SHP77 (cell line): ENCODE measurements at regions not wholly inside any gene's neighbourhood (a gene's known extent, or its start where the extent isn't known, plus 50 kb on each side); places are given as distances from the start of the nearest gene placed in this dataset.
"Not testable (repeated sequence)": the region's sequence is repeated elsewhere in the genome, so short reads cannot be mapped to it uniquely, and the experiment has no call there.

ENCODE experiments used
- DNase-seq, 2 experiments: peaks; one replicate each; lab custom pipeline; 2025; lab: John Stamatoyannopoulos, UW

DNA sequence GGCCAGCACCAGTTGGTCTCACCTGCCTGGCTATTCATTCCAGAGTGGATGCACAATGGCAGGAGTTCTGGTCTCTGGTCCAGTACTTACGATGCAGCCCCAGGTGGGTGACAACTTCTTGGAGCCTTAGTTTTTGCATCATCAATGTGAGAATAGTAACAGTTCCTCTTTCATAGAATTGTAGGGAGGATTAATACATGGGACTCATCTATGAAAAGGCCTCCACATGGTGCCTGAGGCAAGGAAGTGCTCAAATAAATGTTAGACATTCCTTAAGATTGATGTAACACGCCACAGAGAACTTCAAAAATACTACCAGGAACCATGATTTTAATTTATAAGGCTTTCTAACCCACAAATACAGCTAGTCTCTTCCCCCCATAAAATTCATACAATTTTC, 120.1 kb upstream of the CHST15 start:
- DNase-seq, result no peak

DNA sequence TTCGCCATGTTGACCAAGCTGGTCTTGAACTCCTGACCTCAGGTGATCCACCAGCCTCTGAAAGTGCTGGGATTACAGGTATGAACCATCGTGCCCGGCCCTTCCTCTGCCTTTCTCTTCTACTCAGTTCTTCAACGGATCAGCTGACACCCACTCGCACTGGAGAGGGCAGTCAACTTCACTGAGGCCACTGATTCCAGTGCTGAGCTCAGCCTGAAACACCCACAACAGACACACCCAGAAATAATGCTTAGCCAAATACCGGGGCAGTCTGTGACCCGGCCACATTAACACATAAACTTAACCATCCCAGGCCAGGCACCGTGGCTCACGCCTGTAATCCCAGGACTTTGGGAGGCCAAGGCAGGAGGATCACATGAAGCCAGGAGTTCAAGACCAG, 119.3 kb upstream of the CHST15 start:
- DNase-seq, result no peak

DNA sequence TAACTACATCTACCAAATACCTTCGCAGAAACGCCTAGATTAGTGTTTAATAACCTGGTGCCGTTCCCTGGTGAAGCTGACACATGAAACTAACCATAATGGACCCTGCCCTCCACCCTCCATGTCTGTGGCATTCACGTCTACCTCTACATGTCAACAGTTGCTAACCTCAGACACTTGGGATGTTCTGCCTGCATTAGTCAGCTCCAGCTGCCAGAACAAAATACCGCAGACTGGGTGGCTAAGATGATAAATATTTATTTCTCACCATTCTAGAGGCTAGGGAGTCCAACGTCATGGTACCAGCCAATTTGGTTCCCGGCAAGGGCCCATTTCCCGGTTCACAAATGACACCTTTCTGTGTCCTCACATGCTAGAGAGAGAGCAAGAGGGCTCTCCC, 118.5 kb upstream of the CHST15 start:
- no peak for DNase-seq

DNA sequence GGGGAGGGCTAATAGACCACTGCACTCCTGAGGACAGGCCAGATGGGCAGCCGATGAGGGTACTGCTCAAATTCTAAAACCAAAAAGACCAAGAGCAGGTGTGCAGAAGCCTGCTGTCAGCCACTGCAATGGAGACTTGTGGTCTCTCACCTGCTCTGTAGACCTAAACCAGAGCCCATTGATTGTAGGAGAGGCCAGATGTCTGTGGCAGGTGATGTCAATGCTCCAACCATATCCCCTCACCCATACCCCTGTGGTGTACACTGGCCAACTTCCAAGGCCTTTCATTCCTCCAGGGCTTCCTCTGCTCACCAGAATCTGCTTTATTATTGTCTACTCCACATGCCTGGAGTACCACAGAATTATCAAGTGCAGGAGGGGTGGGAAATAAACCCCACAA, 116.9 kb upstream of the CHST15 start:
- peak; percentile 73 for DNase-seq

DNA sequence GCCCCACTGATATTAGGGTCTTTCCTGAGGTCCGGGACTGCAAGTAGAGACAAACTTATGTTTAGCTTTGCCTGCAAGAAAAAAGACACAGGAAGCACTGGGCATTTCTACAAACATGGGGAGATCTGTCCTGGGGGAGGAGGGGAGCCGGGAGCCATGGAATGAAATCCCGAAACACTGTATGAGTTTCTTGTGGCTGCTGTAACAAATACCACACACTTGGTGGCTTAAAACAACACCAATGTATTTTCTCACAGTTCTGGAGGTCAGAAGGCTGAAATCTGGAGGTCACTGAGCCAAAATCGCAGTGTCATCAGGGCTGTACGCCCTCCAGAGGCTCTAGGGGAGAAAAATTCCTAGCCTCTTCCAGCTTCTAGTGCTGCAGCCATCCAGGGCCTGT, 114.0 kb upstream of the CHST15 start:
- DNase-seq, result no peak

DNA sequence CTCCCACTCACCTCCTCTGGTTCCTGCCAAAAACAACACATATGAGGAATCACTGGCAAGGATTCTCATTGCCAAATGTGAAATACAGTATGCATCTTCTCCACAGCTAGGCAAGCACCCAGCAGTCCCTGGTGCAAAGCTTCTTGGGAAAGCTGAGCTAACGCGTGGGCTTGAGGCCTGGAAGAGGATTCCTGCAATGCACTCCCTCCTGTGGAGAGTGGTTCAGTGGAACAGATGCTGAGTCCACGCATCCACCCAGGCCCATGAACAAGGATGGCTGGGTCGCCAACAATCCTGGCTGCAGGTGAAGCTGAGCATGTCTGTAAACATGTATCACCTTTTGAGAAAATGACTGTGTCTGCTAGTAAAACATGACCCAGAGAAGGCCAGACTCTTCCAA, 113.2 kb upstream of the CHST15 start:
- no peak for DNase-seq

DNA sequence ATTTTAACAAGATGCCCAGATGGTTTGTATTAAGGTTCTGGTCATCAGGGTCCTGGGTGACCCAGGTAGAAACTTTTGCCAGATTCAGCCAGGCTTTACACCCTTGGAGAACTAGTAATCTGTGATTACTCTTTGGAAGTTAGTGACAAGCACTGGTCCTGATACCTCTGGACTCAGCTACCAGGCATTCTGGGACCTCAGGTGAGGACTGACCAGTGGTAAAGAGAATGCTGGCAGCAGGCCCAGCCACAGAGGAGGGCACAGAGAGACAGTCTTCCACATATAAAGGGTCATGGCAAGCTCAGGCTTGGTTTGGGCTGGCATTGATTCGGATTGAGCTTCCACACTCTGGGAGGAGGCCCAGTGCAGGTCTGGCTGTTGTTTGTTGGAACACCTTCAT, 112.0 kb upstream of the CHST15 start:
- no peak for DNase-seq

DNA sequence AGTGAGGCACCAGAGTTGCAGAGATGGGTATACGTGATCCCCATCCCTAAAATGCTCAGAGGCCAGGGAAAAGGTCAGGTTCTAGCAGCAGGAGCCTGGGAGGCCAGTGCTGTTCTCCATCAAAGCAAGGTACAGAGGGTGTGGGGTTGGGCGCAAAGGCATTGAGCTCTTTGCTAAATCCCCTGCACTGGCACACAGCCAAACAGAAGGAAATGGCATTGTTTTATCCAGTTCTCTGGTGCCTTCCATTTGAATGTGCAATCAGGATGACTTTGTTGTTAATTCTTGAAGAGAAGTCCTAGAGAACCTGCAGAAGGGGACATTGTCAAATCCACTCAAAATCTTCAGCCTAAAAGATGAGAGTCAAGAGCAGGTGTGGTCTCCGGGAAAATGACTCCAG, 111.3 kb upstream of the CHST15 start:
- DNase-seq, result no peak

DNA sequence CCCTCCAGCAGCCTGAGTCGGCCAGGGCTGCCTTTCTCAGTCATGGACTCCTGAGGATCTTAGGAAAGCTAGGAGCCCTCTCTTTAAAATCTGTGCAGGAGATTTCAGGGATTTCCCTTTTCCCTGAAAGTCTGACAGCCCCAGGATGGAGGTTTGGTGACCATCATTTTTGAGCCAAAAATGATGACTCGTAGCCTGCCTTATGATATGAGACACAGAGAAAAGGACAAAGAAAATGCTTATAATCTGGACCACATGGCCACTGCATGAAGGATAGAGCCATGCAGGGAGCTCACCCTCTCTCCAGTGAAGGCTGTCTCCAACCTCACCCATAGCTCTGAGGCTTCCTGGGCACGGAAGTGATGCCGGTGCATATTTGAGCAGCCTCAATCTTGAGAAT, 106.6 kb upstream of the CHST15 start:
- no peak for DNase-seq

DNA sequence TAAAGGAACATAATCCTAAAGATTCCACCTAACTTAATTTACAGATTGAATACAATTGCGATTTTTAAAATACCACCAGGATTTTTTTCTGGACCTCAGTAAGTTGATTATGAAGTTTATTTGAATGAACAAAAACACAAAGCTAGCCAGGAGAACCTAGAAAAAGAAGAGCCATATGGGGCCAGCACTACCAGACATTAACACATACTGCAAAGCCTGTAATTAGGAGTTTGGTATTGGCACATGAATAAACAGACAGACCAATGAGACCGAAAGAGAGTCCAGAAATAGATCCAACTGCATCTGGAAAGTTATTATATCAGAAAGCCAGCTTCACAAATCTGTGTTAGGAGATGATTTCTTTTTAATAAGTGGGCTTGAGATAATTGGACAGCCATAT, 105.5 kb upstream of the CHST15 start:
- DNase-seq, result no peak

DNA sequence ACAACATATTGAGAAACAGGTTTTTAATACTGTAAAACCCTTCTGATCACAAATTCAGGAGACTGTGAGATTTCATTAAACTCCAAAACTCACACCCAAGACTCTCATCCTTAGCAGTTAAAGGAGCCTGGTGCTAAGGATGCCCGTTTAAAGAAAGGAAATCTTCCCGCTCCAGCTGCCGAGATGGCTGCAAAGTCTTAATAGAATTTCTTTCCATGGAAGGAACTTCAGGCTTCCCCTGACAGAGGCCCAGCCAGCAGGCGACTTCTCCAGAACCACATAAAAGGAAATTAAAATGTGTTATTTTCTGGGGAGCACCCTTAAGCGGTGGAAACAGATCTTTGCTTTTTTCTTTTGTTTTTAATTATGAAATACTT, 104.7 kb upstream of the CHST15 start:
- no peak for DNase-seq

DNA sequence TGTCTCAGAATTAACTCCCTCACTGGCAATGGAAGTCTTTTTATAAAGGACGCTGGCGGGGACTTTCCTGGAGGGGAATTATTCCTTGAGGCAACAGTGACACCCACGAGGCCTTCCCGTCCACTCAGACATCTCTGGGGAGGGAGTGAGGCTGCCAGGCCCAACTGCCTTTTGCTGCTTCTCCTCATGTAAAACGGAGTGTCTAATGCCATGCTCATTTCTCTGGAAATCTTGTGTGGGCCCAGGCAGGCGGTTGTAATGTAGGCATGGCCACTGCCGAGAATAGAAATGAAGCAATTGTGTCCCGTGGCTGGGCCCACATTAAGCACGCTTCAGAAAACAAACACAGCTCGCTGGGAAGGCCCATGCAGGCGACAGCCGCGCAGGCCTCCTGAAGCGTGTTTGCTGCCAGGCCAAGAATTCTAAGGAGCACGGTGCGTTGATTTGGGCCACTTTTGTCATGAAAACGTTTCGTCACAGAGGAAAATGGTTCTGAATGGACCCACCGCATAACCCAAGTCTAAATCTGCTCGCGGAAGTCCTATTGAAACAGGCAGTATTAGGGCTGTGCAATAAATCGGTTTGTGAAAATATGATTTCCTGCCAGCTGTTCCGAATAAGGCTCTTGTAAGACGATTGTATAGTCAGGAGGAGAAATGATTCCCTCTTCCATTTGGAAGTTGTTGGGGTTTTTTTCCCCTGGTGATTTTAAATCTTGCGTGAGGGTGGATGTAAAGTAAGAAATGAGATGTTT, 104.2 kb upstream of the CHST15 start:
- no peak for DNase-seq

DNA sequence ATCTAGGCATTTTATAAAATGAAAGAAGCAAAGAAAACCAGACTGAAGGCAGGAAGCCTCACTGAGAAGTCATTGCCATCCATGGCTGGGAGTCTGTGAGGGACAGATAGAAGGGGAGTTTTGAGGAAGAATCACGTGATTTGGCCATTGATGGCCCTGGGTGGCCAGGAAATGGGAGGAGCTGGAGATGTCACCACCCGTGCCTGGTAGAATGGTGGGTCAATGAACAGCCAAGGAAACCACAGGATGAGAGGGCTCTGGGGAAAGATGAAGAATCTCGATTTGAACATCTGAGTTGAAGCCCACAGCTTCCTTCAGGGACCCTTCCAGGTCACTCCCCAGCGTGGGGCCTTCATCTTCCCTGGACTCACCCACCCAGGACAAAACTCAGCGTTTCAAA, 103.3 kb upstream of the CHST15 start:
- no peak for DNase-seq

DNA sequence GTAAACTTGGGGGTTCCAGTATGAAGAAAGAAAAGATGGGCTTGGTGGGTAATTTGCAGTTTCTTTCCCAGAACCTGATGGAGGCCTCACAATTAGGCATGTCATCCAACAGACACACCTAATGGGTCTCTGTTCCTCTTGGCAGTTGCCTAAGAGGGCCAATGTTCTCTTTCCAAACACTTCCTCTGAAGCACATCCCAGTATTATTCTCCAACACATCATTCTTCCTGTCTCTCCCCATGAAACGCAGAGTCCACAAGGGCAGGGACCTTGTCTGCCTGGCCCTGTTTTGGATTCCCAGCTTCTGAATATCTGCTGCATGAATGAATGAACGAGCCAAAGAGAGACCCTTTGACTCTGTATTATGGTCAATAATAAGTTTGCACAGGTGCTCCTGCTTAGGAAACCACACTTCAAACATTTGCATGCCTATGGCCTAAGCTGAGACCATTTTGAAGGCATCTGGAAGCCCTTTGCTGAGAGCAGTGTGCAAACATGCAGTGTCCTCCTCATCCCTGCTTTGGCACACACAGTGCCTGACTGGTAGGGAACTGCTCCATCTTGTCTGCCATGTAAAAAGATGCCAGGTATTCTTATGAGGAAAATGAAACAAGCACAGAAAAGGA, 100.9 kb upstream of the CHST15 start:
- no peak for DNase-seq

DNA sequence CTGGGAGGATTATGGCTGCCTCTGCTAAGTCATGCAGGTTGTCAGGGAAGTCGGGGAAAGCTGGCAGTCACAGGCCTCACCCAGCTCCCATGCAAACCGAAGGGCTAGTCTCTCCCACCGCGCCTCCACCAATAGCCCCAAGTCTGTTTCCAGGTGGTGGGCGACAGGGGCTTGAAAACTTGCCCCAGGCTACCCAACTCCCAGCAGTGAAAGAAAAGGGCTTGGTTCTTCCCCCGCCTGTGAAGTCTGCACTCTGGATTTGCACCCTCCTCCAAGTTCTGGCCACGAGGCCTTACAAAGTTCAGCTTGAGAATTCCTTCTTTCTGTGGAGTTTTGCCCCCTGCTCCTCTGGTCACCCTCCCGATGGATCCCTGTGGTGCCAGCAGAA, 99.9 kb upstream of the CHST15 start:
- DNase-seq, result no peak

DNA sequence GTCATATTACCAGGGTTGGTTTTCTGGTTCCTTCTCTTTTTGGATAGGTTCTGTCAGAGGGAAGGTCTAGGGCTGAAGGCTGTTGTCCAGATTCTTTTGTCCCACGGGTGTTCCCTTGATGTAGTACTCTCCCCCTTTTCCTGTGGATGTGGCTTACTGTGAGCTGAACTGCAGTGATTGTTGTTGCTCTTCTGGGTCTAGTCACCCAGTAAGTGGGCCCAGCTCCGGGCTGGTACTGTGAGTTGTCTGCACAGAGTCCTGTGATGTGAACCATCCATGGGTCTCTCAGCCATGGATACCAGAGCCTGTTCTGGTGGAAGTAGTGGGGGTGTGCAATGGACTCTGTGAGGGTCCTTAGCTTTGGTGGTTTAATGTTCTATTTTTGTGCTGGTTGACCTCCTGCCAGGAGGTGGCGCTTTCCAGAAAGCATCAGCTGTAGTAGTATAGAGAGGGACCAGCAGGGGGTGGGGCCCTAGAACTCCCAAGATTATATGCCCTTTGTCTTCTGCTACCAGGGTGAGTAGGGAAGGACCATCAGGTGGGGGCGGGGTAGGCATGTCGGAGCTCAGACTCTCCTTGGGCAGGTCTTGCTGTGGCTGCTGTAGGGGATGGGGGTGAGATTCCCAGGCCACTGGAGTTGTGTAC, 99.4 kb upstream of the CHST15 start:
- DNase-seq, result not testable (repeated sequence)

DNA sequence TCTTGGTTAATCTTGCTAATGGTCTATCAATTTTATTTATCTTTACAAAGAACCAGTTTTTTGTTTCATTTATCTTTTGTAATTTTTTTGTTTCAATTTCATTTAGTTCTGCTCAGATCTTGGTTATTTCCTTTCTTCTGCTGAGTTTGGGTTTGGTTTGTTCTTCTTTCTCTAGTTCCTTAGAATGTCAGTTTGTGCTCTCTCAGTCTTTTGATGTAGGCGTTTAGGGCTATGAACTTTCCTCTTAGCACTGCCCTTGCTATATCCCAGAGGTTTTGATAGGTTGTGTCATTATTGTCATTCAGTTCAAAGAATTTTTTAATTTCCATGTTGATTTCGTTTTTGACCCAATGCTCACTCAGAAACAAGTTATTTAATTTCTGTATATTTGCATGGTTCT, 97.1 kb upstream of the CHST15 start:
- not testable (repeated sequence) for DNase-seq

DNA sequence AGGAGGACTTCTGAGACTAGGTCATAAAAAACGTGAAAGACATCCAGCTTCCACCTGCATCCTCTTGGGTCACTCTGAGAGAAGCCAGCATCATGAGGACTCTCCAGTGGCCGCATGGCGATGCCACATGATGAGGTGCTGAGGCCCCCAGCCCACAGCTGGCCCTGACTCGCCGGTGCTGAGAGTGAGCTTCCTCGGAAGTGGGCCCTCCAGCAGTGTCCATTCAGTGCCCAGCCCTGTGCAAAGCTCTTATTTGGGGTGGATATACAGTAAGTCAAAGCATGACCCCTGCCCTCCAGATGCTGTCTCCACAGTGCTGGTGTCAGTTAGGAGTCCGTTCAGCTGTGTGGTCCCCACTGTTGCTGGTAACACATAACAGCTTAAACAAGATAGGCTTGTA, 93.6 kb upstream of the CHST15 start:
- no peak for DNase-seq

DNA sequence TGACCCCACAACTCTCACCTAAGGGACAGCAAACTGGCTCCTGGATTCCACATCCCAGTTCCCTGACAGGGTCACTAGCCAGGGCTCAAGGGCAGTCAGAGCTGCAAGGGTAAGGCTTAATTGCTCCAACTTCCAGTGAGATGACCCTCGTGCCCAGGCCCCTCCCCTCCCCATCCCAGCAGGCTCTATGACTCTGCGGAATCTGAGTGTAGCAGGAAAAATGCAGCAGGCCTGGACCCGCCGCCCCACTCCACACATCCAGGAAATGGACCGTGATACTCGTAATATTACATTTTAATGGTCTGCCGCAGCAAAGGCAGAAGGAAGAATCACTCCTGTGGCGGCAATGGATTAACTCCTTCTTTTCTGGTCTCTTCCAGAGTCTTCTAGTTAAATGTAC, 91.7 kb upstream of the CHST15 start:
- DNase-seq, result no peak

DNA sequence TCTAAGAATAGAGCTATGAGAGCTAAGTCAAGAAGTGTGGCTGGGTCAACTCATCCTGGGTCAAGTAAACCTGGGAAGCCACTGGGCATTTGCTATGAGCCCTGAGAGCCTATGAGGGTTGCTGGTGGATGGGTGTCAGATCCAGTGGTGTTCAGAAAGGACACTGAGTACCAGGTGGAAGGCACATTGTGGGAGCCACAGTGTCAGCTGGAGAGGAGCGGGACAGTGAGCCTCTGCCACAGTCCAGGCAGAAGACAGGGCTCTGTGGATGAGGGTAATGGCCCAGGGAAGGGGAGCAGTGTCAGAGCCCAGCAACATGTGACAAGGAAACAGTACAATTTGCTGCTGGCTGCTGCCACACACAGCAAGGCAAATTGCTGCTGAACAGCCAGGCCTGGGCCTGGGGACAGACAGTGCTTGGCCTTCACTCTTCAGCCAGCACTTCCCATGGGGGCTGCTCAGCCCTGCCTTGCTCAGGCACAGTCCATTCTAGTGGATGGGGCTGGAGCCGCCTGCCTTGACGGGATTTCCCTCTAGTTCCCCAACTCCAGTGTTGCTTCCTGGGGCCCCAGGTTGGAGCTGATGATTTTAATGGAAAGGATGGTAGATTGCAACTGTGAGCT, 90.9 kb upstream of the CHST15 start:
- no peak for DNase-seq

DNA sequence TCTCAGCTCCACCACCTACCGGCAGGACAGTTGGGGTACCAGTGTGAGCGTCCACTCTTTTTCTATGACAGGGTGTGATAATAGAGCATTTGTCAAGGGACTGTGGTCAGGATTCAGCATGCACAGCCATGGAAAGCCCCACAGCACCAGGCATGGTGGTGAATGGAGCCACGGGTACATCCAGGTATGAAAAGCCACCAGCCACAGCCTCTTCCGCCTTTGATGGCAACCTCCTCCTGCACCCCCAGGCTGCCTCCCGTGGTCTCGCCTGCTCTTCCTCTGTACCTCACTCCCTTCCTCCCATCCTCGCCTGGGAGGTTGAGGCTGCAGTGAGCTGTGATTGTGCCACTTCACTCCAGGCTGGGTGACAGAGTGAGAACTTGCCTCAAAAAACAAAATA, 90.2 kb upstream of the CHST15 start:
- DNase-seq, result no peak

DNA sequence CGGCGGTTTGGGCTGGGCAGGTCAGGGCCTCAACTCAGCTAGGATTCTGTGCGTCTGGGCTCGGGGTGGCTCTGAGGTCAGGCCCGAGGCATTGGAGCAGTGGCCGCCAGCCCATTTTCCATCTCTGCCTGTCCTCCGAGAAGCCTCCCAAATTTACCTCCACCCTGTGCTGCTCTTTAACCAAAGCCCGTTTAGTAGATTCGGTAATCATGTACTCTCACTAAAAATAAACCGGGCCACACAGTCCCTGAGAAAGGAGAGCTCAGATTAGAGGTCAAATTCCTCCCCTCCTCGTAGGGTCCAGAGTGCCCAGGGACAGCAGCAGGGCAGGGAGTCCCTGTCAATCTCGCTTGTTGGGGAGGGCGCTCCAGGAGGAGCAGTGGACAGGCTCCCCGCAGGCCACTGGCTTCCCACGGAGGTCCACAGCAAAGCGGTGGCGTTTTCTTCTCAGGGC, 88.7 kb upstream of the CHST15 start:
- no peak for DNase-seq

DNA sequence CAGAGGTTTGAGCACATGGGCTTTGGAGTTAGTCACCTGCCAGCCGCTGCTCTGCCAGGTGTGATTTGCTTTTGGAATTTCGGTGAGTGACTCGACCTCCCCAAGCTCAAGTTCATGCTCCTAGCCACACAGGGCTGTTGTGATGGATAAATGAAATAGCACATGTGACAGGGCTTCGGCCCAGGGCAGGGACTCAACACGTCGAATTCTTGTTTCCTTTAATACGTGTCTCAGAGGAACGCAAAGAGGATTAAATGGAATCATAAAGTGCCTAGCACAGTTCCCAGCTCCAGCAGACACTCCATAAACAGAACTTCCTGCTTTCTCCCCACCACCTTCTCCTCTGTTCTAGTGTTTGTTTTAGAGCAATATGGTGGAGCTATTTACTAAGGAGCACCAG, 88.3 kb upstream of the CHST15 start:
- no peak for DNase-seq
